ENCODE measurements at regions not wholly inside any gene's neighbourhood (a gene's known extent, or its start where the extent isn't known, plus 50 kb on each side); places are given as distances from the start of the nearest gene placed in this dataset.

GRCh38 chr10:44197646-44198045 is 187.3 kb downstream of the CXCL12 start:
- no peak for TF ChIP-seq CTCF (IDR thresholded peaks at IDR 0.05)
- TF ChIP-seq EP300 (IDR thresholded peaks at IDR 0.05; ENCODE audit: low read depth): no peak

Data from transverse colon (tissue), 3 donors.